K562 (cell line): ENCODE measurements at regions not wholly inside any gene's neighbourhood (a gene's known extent, or its start where the extent isn't known, plus 50 kb on each side); places are given as distances from the start of the nearest gene placed in this dataset. TPM values are rescaled to one million over a fixed set of nuclear protein-coding genes. Genes with fewer than 3 reads are reported as not detected.

Experiments used
- ATAC-seq: fragments of 200-7000 bp; cut with Tn5 transposase; 3 replicates; pipeline ENCODE4 v1.9.1; 2020; ENCODE audit warnings: moderate library complexity
- BruUV-seq: library from RNA; stranded (reverse); fragments of 400-500 nt; replicated peaks from 2 replicates; lab custom pipeline; 2021; lab: Mats Ljungman, UMichigan
- CTCF ChIA-PET: fragments of 300-600 bp; formaldehyde crosslinking; extraction: SDS; loops from one replicate; lab custom pipeline; 2021; ENCODE audit warnings: low intra/inter-chr PET ratio; lab: Yijun Ruan, JAX
- POLR2A ChIA-PET: fragments of 300-600, 350-650 bp; sonication (Branson Sonifier 250); formaldehyde crosslinking; extraction: SDS; loops from one replicate; lab custom pipeline; 2021; ENCODE audit warnings: antibody characterized with exemption, inconsistent platforms; lab: Yijun Ruan, JAX
- DNase-seq, 4 experiments: peaks; one replicate each; pipeline versions ENCODE4 v3.0.0 to v3.0.0-alpha.2; 2011 to 2018; ENCODE audit warnings: low spot score in 3 of 4, mixed read lengths in 3 of 4; ENCODE audit errors: extremely low read depth in 1 of 4
- FAIRE-seq: peaks from 2 replicates; lab custom pipeline; 2011; peaks lifted over from hg19 to GRCh38; lab: Jason Lieb, UNC
- H2AFZ ChIP-seq: 2 replicates; pipeline ENCODE4 v1.6.0; 2011; ENCODE audit warnings: low read depth, low read length, control low read depth, inconsistent platforms
- H3K27ac ChIP-seq: fragments of 200-600 bp; 3 replicates; pipeline ENCODE4 v1.8.0; 2011; ENCODE audit warnings: low read depth, mild to moderate bottlenecking, control low read depth, inconsistent platforms, low read length, moderate library complexity, mixed read lengths; ENCODE audit errors: extremely low read depth
- H3K27me3 ChIP-seq, 2 experiments: fragments of 300-600 bp in 1 of 2; 2 replicates in 1 of 2; 3 replicates in 1 of 2; pipeline versions ENCODE4 v1.6.0 to v1.8.0; 2011; ENCODE audit warnings: inconsistent platforms in 2 of 2, low read length in 2 of 2, mild to moderate bottlenecking in 1 of 2, mixed read lengths in 1 of 2, moderate library complexity in 1 of 2; ENCODE audit not compliant: control insufficient read depth in 2 of 2, insufficient read depth in 2 of 2
- H3K36me3 ChIP-seq: fragments of 300-600 bp; 3 replicates; pipeline ENCODE4 v1.8.0; 2011; ENCODE audit warnings: mild to moderate bottlenecking, low read length, inconsistent platforms; ENCODE audit not compliant: control insufficient read depth, insufficient read depth
- H3K4me1 ChIP-seq, 2 experiments: fragments of 200-600 bp in 1 of 2; replicated peaks in 1 of 2; 2 replicates in 1 of 2; 3 replicates in 1 of 2; pipeline versions ENCODE4 v1.5.1 to v1.8.0; 2011; ENCODE audit warnings: inconsistent platforms in 2 of 2, low read length in 2 of 2, mild to moderate bottlenecking in 1 of 2, mixed read lengths in 1 of 2, moderate library complexity in 1 of 2; ENCODE audit not compliant: control insufficient read depth in 2 of 2, insufficient read depth in 2 of 2
- H3K4me2 ChIP-seq: 2 replicates; pipeline ENCODE4 v1.6.1; 2011; ENCODE audit warnings: low read length, control low read depth, inconsistent platforms, mixed read lengths; ENCODE audit not compliant: insufficient read depth
- H3K4me3 ChIP-seq: fragments of 200-600 bp; sonication (generic), shearing (Covaris generic); 2 replicates; pipeline ENCODE4 v1.5.1; 2016; ENCODE audit warnings: control low read depth, inconsistent platforms
- H3K79me2 ChIP-seq: fragments of 200-600 bp; 3 replicates; pipeline ENCODE4 v1.8.0; 2011; ENCODE audit warnings: low read length, inconsistent platforms; ENCODE audit not compliant: control insufficient read depth, insufficient read depth
- H3K9ac ChIP-seq, 2 experiments: 2 replicates each; pipeline versions ENCODE4 v1.6.0 to v1.6.1; 2011; ENCODE audit warnings: low read depth in 2 of 2, low read length in 2 of 2, control low read depth in 1 of 2, inconsistent platforms in 1 of 2, mild to moderate bottlenecking in 1 of 2, mixed read lengths in 1 of 2; ENCODE audit not compliant: insufficient read depth in 1 of 2
- H3K9me1 ChIP-seq: one replicate; pipeline ENCODE4 v1.6.0; 2011; ENCODE audit warnings: inconsistent platforms, mild to moderate bottlenecking, low read length, moderate library complexity; ENCODE audit not compliant: control insufficient read depth, insufficient read depth
- H3K9me3 ChIP-seq: replicated peaks from 2 replicates; pipeline ENCODE4 v1.5.1; 2011; ENCODE audit warnings: low read depth, low read length, inconsistent platforms; ENCODE audit not compliant: control insufficient read depth, insufficient read depth
- H4K20me1 ChIP-seq: replicated peaks from 2 replicates; pipeline ENCODE4 v1.6.1; 2011; ENCODE audit warnings: low read length, inconsistent platforms, mixed read lengths; ENCODE audit not compliant: control insufficient read depth, insufficient read depth
- CEBPB ChIP-seq: fragments of 450-650 bp; IDR thresholded peaks from 2 replicates; pipeline ENCODE4 v1.6.1; 2016; ENCODE audit warnings: missing genetic modification characterization, missing compliant biosample characterization
- TAF1 ChIP-seq: IDR thresholded peaks from 2 replicates; pipeline ENCODE4 v1.6.1; 2011; ENCODE audit warnings: mild to moderate bottlenecking, low read length, moderate library complexity; ENCODE audit not compliant: insufficient read depth, control insufficient read depth, severe bottlenecking; ENCODE audit errors: extremely low read depth
- ZBTB17 ChIP-seq: fragments of 450-650 bp; formaldehyde crosslinking; IDR thresholded peaks from 2 replicates; pipeline ENCODE4 v1.4.0; 2020; ENCODE audit warnings: mild to moderate bottlenecking
- WGBS: fragments of 100-300 bp; shearing (Covaris generic); methylation state at CpG from one replicate; pipeline ENCODE4 v1.1.6; 2016; ENCODE audit warnings: low coverage, mixed read lengths; ENCODE audit not compliant: insufficient coverage; ENCODE audit errors: missing lambda C conversion rate; 5-methylcytosine and 5-hydroxymethylcytosine counted together
- in situ Hi-C: fragments of 300-500 bp; cut with MboI; formaldehyde crosslinking; loops from 4 replicates; pipeline ENCODE4 v1.15.0; 2018; ENCODE audit warnings: inconsistent platforms, mixed read lengths
- intact Hi-C: fragments of 100-400 bp; cut with micrococcal nuclease; formaldehyde crosslinking; loops from 2 replicates; pipeline ENCODE4 v1.14.2; 2022
- microRNA-seq: library from miRNA; unstranded; fragments of <30 nt; microRNA quantifications from one replicate; pipeline ENCODE4, GENCODE V29; 2018; ENCODE audit warnings: borderline microRNAs expressed
- small RNA-seq: library from RNA; depleted of rRNA; stranded (forward); fragments of <200 nt; gene quantifications from one replicate; pipeline ENCODE3, GENCODE V24; 2014

- intact Hi-C loops (no loop called here), in situ Hi-C loops (no loop called here)
- Histone ChIP-seq H3K79me2 (no peaks in the 10 kb centered on the region), H3K36me3 (no peaks in the 10 kb centered on the region), H3K9me1 (no peaks in the 10 kb centered on the region), H3K27me3 (peaks cover 0 to 13% of the 10 kb centered on the region in 2 experiments; a peak in 4 of 5 replicates), H3K4me1 (no peaks in the 10 kb centered on the region), H3K27ac (no peak overlapping the region), H3K4me2 (no peak overlapping the region), H3K4me3 (no peak overlapping the region), H3K9ac (no peak overlapping the region), H3K9me3 (no peaks in the 10 kb centered on the region), H4K20me1 (no peaks in the 10 kb centered on the region), H2AFZ (no peak overlapping the region)
- ATAC-seq, result no peak
- POLR2A ChIA-PET, result interaction anchor here (1.3 kb wide), 1 partner anchor 11 kb away, joined by 3 read pairs; no protein-coding TSS in a partner anchor
- BruUV-seq, result no TSS peak
- DNase-seq, result no peak
- FAIRE-seq, result no peak
- TF ChIP-seq CEBPB (tag), result 0 out of 2 replicates have a peak, but pooled peaks have one; percentile 26
- peak; percentile 72; the same call in 1 of the 2 replicates for TF ChIP-seq ZBTB17
- TF ChIP-seq TAF1, result no peak
- WGBS, result 0% methylated on average over 1 of the region's 1 CpG
- CTCF ChIA-PET, result no interaction called here
Observed at GRCh38 chr12:110971189-110971920, 51.0 kb upstream of the MYL2 start.

Small RNA genes in the stretch of these regions (microRNA-seq; reads per million reads assigned to microRNA genes)
- gene MIR6760, result not detected

Small RNA genes in the stretch of these regions (small RNA-seq; reads per million reads assigned to genes)
- not detected for gene MIR6760
